RWPE2 (cell line): ENCODE measurements at regions not wholly inside any gene's neighbourhood (a gene's known extent, or its start where the extent isn't known, plus 50 kb on each side); places are given as distances from the start of the nearest gene placed in this dataset.

Experiments used
- ATAC-seq: fragments of 200-7000 bp; cut with Tn5 transposase; 3 replicates; pipeline ENCODE4 v1.9.1; 2021; ENCODE audit warnings: low read depth
- DNase-seq: peaks from one replicate; pipeline ENCODE4 v3.0.0-alpha.2; 2020; ENCODE audit warnings: low spot score
- H3K27ac ChIP-seq: fragments of 450-650 bp; 2 replicates; pipeline ENCODE4 v1.5.1; 2017; ENCODE audit warnings: mild to moderate bottlenecking; ENCODE audit not compliant: poor library complexity, severe bottlenecking
- H3K27me3 ChIP-seq: fragments of 250-450 bp; sonication (Bioruptor Pico); 2 replicates; pipeline ENCODE4 v1.5.1; 2021; ENCODE audit warnings: mild to moderate bottlenecking, moderate library complexity; ENCODE audit not compliant: insufficient read depth, poor library complexity, severe bottlenecking
- H3K36me3 ChIP-seq: fragments of 250-450 bp; sonication (Bioruptor Pico); 2 replicates; pipeline ENCODE4 v1.5.1; 2020; ENCODE audit warnings: low read depth, mild to moderate bottlenecking, moderate library complexity
- H3K4me1 ChIP-seq: fragments of 250-450 bp; sonication (Bioruptor Pico); 2 replicates; pipeline ENCODE4 v1.5.1; 2021; ENCODE audit warnings: mild to moderate bottlenecking, moderate library complexity; ENCODE audit not compliant: insufficient read depth, poor library complexity, severe bottlenecking
- H3K4me3 ChIP-seq: fragments of 250-450 bp; sonication (Bioruptor Pico); 2 replicates; pipeline ENCODE4 v1.5.1; 2021; ENCODE audit warnings: mild to moderate bottlenecking, moderate library complexity; ENCODE audit not compliant: severe bottlenecking
- H3K9me3 ChIP-seq: fragments of 250-450 bp; sonication (Bioruptor Pico); 2 replicates; pipeline ENCODE4 v1.5.1; 2021; ENCODE audit warnings: mild to moderate bottlenecking, moderate library complexity; ENCODE audit not compliant: severe bottlenecking
- CTCF ChIP-seq: fragments of 450-650 bp; IDR thresholded peaks from one replicate; pipeline ENCODE4 v1.5.1; 2017; ENCODE audit warnings: mild to moderate bottlenecking, moderate library complexity; ENCODE audit not compliant: poor library complexity, severe bottlenecking

GRCh38 chr4:14329228-14329627 lies 673.1 kb upstream of the CPEB2 start:
- no peak for ATAC-seq
- H3K36me3 ChIP-seq, result no peaks in the 10 kb centered on the region
- DNase-seq, result no peak
- H3K9me3 ChIP-seq, result no peaks in the 10 kb centered on the region
- H3K27ac ChIP-seq, result no peak overlapping the region
- H3K4me1 ChIP-seq, result peaks cover 8% of the 10 kb centered on the region
- H3K4me3 ChIP-seq, result no peak overlapping the region
- TF ChIP-seq CTCF, result no peak
- no peaks in the 10 kb centered on the region for H3K27me3 ChIP-seq

- no peaks in the 10 kb centered on the region for H3K9me3 ChIP-seq
- H3K27ac ChIP-seq, result no peak overlapping the region
- no peak overlapping the region for H3K4me3 ChIP-seq
- no peaks in the 10 kb centered on the region for H3K36me3 ChIP-seq
- peaks cover 19% of the 10 kb centered on the region for H3K4me1 ChIP-seq
- no peak for TF ChIP-seq CTCF
- DNase-seq (no peak), ATAC-seq (peak; percentile 72; the same call in 2 of the 3 replicates)
- H3K27me3 ChIP-seq, result no peaks in the 10 kb centered on the region
Measured at GRCh38 chr4:14333616-14334015, 668.7 kb upstream of the CPEB2 start.

- DNase-seq, result no peak
- no peak for TF ChIP-seq CTCF
- no peaks in the 10 kb centered on the region for H3K36me3 ChIP-seq
- H3K4me1 ChIP-seq, result peaks cover 19% of the 10 kb centered on the region
- no peak for ATAC-seq
- H3K9me3 ChIP-seq, result no peaks in the 10 kb centered on the region
- no peaks in the 10 kb centered on the region for H3K27me3 ChIP-seq
- no peak overlapping the region for H3K27ac ChIP-seq
- H3K4me3 ChIP-seq, result no peak overlapping the region
Measured at GRCh38 chr4:14334166-14334565, 668.1 kb upstream of the CPEB2 start.

- no peaks in the 10 kb centered on the region for H3K36me3 ChIP-seq
- TF ChIP-seq CTCF, result no peak
- no peak for DNase-seq
- no peaks in the 10 kb centered on the region for H3K27me3 ChIP-seq
- no peak for ATAC-seq
- no peak overlapping the region for H3K27ac ChIP-seq
- no peaks in the 10 kb centered on the region for H3K9me3 ChIP-seq
- no peak overlapping the region for H3K4me3 ChIP-seq
- H3K4me1 ChIP-seq, result peaks cover 19% of the 10 kb centered on the region
Measured at GRCh38 chr4:14335872-14336271, 666.4 kb upstream of the CPEB2 start.

GRCh38 chr4:14336656-14337055 lies 665.6 kb upstream of the CPEB2 start:
- H3K27me3 ChIP-seq, result no peaks in the 10 kb centered on the region
- TF ChIP-seq CTCF, result no peak
- no peak for DNase-seq

More at GRCh38 chr4:14336656-14337055, 665.6 kb upstream of the CPEB2 start:
- H3K27ac ChIP-seq, result no peak overlapping the region
- no peak overlapping the region for H3K4me3 ChIP-seq
- H3K36me3 ChIP-seq, result no peaks in the 10 kb centered on the region
- no peak; the same call in 2 of the 3 replicates for ATAC-seq
- H3K4me1 ChIP-seq, result peaks cover 19% of the 10 kb centered on the region
- H3K9me3 ChIP-seq, result no peaks in the 10 kb centered on the region
